ENCODE measurements at regions not wholly inside any gene's neighbourhood (a gene's known extent, or its start where the extent isn't known, plus 50 kb on each side); places are given as distances from the start of the nearest gene placed in this dataset.

DNA sequence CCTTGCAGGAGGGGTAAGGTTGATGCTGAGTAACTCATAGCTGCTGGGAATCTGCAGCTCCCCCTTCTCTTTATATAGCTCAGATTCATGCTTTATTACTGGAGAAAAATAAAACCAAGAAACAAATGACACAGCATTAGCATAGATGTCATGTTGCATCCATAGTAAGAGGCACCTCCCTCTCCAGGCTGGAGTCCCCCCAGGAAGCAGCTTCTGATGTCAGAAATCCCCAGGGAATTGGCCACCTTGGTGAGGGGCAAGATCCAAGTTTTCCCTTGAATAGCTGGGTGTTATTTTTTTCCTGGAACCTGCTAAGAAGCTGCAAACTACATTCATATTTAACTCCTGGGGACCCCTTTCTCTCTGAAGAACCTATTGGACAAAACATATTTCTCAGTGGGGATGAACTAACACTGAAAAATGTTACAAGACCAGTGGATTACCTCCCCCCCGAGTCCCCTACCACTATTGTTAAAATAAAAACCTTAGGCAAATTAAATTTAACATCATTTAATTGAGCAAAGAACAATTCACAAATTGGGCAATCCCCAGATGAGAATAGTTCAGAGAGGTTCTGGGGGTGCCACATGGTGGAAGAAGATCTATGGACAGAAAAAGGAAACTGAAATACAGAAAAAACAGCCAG lies 163.7 kb upstream of the NAMPT start:
- TF ChIP-seq, protein P1, sequence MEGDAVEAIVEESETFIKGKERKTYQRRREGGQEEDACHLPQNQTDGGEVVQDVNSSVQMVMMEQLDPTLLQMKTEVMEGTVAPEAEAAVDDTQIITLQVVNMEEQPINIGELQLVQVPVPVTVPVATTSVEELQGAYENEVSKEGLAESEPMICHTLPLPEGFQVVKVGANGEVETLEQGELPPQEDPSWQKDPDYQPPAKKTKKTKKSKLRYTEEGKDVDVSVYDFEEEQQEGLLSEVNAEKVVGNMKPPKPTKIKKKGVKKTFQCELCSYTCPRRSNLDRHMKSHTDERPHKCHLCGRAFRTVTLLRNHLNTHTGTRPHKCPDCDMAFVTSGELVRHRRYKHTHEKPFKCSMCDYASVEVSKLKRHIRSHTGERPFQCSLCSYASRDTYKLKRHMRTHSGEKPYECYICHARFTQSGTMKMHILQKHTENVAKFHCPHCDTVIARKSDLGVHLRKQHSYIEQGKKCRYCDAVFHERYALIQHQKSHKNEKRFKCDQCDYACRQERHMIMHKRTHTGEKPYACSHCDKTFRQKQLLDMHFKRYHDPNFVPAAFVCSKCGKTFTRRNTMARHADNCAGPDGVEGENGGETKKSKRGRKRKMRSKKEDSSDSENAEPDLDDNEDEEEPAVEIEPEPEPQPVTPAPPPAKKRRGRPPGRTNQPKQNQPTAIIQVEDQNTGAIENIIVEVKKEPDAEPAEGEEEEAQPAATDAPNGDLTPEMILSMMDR (IDR thresholded peaks at IDR 0.05): no peak
- TF ChIP-seq POLR2A (IDR thresholded peaks at IDR 0.05): no peak
